ENCODE measurements at regions not wholly inside any gene's neighbourhood (a gene's known extent, or its start where the extent isn't known, plus 50 kb on each side); places are given as distances from the start of the nearest gene placed in this dataset.

- DNase-seq: no peak
These were observed 57.0 kb upstream of the TNRC6C start for GRCh38 chr17:77901481-77901880.

- DNase-seq: no peak
These were observed 53.2 kb upstream of the TNRC6C start for GRCh38 chr17:77905266-77905665.

- DNase-seq: no peak
These were observed 52.7 kb upstream of the TNRC6C start for GRCh38 chr17:77905766-77906165.

- no peak for DNase-seq
These were observed 52.1 kb upstream of the TNRC6C start for GRCh38 chr17:77906377-77906871.

- no peak for DNase-seq
These were observed 50.7 kb upstream of the TNRC6C start for GRCh38 chr17:77907497-77908461.

- DNase-seq: no peak
These were observed 50.0 kb upstream of the TNRC6C start for GRCh38 chr17:77908501-77908900.

Measured in NCI-H2029 (cell line).